Esophagus (tissue), 2 donors: ENCODE measurements at regions not wholly inside any gene's neighbourhood (a gene's known extent, or its start where the extent isn't known, plus 50 kb on each side); places are given as distances from the start of the nearest gene placed in this dataset.

ENCODE experiments used
- H3K27ac ChIP-seq, 2 donors: one replicate each; pipeline ENCODE4 v1.5.1; 2013; ENCODE audit warnings: low read depth in 2 of 2, mild to moderate bottlenecking in 2 of 2, inconsistent platforms in 1 of 2, low read length in 1 of 2, moderate library complexity in 1 of 2
- H3K27me3 ChIP-seq, 2 donors: one replicate each; pipeline ENCODE4 v1.6.1; 2013; ENCODE audit warnings: low read length in 2 of 2, control low read depth in 1 of 2, mild to moderate bottlenecking in 1 of 2; ENCODE audit not compliant: insufficient read depth in 2 of 2, control insufficient read depth in 1 of 2
- H3K36me3 ChIP-seq, 2 donors: one replicate each; pipeline ENCODE4 v1.6.1; 2013; ENCODE audit warnings: low read length in 1 of 2; ENCODE audit not compliant: control insufficient read depth in 2 of 2, insufficient read depth in 2 of 2
- H3K4me1 ChIP-seq, 2 donors: one replicate each; pipeline ENCODE4 v1.6.1; 2013; ENCODE audit warnings: low read length in 1 of 2; ENCODE audit not compliant: control insufficient read depth in 2 of 2, insufficient read depth in 2 of 2
- H3K4me3 ChIP-seq, 2 donors: one replicate each; pipeline ENCODE4 v1.5.1; 2013; ENCODE audit warnings: low read length in 2 of 2, mild to moderate bottlenecking in 2 of 2, low read depth in 1 of 2, moderate library complexity in 1 of 2
- H3K9me3 ChIP-seq, 2 donors: one replicate each; pipeline ENCODE4 v1.6.1; 2013; ENCODE audit warnings: mild to moderate bottlenecking in 2 of 2, low read depth in 1 of 2, low read length in 1 of 2, moderate library complexity in 1 of 2; ENCODE audit not compliant: control insufficient read depth in 2 of 2, insufficient read depth in 1 of 2
- WGBS, 2 donors: extraction: QIAGEN DNeasy Blood & Tissue Kit; methylation state at CpG; one replicate each; pipeline ENCODE4 v1.1.7; 2013; 5-methylcytosine and 5-hydroxymethylcytosine counted together
- donor health status: healthy with polysubstance abuse.
- donor health status: Bipolar disorder and iron deficiency.

DNA sequence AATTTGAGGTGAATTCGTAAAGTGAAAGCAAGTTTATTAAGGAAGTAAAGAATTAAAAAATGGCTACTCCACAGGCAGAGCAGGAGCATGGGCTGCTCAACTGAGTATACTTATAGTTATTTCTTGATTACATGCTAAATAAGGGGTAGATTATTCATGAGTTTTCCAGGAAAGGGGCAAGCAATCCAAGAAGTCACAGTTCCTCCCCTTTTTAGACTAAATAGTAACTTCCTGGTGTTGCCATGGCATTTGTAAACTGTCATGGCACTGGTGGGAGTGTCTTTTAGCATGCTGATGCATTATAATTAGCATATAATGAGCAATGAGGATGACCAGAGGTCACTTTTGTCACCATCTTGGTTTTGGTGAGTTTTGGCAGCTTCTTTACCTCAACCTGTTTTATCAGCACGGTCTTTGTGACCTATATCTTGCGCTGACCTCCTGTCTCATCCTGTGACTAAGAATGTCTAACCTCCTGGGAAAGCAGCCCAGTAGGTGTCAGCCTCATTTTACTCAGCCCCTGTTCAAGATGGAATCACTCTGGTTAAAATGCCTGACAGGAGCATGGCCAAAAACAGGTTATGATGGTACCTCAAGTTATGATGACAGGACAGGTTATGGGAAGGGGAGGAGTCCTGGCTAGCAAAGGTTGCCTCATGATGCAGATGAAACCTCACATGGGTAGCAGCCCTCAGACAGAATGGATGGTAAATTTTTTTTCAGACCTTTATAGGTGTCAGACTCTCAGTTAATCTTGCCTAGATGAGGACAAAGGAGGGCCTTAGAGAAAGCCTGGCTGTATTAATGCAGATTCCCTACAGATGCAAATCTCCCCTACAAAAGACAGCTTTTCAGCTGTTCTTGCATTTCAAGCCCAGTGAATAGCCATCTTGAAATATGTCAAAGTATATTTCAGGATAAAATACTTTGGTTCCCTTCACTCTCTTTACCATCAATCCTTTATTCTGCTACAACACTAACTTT, 49.7 kb downstream of the SIPA1L2 start:
- Histone ChIP-seq H3K36me3 (no peaks in the 10 kb centered on the region), H3K9me3 (no peaks in the 10 kb centered on the region), H3K27me3 (no peaks in the 10 kb centered on the region), H3K4me1 (peaks cover 0 to 2% of the 10 kb centered on the region in 2 donors), H3K27ac (no peak overlapping the region), H3K4me3 (no peak overlapping the region)
- 73 to 86% methylated on average over 3 of the region's 3 CpGs for WGBS, 2 donors

DNA sequence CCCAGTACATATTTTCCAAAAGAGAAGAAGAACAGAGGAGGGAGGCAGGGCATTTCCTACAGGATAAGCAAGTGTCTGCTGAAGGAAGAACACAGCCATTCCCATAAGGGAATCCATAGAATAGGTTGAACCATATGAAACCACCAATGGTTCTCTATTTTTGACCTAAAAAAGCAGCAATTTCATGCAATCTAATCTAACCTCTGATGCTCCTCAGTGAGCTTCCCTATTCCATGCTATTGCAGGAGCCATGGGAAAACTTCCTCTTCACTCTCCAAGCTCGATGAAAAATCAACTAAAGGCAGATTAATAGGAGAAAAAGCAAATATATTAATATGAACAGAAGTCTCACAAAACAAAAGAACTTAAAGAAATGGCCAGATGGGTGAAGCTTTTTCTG, 50.5 kb downstream of the SIPA1L2 start:
- no peaks in the 10 kb centered on the region for H3K36me3 ChIP-seq
- no peaks in the 10 kb centered on the region for H3K27me3 ChIP-seq
- H3K4me1 ChIP-seq = peaks cover 0 to 2% of the 10 kb centered on the region in 2 donors
- no peak overlapping the region for H3K27ac ChIP-seq
- 51 to 62% methylated on average over 1 of the region's 1 CpG for WGBS, 2 donors
- H3K4me3 ChIP-seq = no peak overlapping the region
- no peaks in the 10 kb centered on the region for H3K9me3 ChIP-seq

DNA sequence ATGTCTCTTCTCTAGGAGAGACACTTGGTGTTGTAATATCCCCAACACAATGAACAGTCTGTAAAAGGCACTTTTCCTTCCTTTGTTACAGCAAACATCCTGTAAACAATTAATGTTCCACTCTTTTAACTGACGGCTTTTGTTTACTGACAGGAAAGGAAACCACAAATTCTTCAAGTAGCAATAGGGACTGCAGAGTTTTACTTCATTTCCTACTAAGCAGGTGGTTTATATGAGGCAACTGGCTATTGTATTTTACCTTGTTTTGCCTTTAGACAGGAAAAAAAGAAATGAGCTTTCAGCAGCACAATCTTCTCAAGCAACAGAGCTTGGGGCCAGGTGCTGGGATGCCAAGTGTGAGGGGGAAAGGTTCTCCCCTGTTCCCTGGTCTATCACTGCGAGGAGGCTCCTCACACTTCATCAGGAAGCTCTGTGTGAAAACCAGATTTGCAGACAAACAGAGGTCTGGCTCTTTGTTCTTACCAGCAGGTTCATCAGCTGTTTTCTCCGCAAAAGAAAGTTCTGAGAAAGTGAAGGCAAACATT, 51.2 kb downstream of the SIPA1L2 start:
- Histone ChIP-seq H3K4me1 (peaks cover 0 to 2% of the 10 kb centered on the region in 2 donors), H3K27ac (peak overlapping the region in 1 of 2 donors; percentile 55), H3K9me3 (no peaks in the 10 kb centered on the region), H3K36me3 (no peaks in the 10 kb centered on the region), H3K4me3 (no peak overlapping the region), H3K27me3 (no peaks in the 10 kb centered on the region)
- WGBS, 2 donors = 63 to 68% methylated on average over 3 of the region's 3 CpGs

- H3K27me3 ChIP-seq = no peaks in the 10 kb centered on the region
- 69 to 75% methylated on average over 2 of the region's 2 CpGs for WGBS, 2 donors
- H3K9me3 ChIP-seq = no peaks in the 10 kb centered on the region
- H3K36me3 ChIP-seq = no peaks in the 10 kb centered on the region
- H3K4me1 ChIP-seq = peaks cover 0 to 4% of the 10 kb centered on the region in 2 donors
- no peak overlapping the region for H3K27ac ChIP-seq
- H3K4me3 ChIP-seq = no peak overlapping the region
Observed at GRCh38 chr1:232577772-232578171, 52.2 kb downstream of the SIPA1L2 start.

GRCh38 chr1:232576537-232576936, 53.4 kb downstream of the SIPA1L2 start:
- H3K27me3 ChIP-seq = no peaks in the 10 kb centered on the region
- H3K36me3 ChIP-seq = no peaks in the 10 kb centered on the region
- H3K27ac ChIP-seq = no peak overlapping the region
- peaks cover 0 to 4% of the 10 kb centered on the region in 2 donors for H3K4me1 ChIP-seq
- H3K9me3 ChIP-seq = no peaks in the 10 kb centered on the region
- WGBS, 2 donors = 81 to 93% methylated on average over 8 of the region's 8 CpGs
- no peak overlapping the region for H3K4me3 ChIP-seq

- Histone ChIP-seq H3K36me3 (no peaks in the 10 kb centered on the region), H3K4me1 (peaks cover 0 to 2% of the 10 kb centered on the region in 2 donors), H3K9me3 (no peaks in the 10 kb centered on the region), H3K27ac (no peak overlapping the region), H3K4me3 (no peak overlapping the region), H3K27me3 (no peaks in the 10 kb centered on the region)
- WGBS, 2 donors = 71 to 82% methylated on average over 5 of the region's 5 CpGs
Observed at GRCh38 chr1:232575763-232576040, 54.2 kb downstream of the SIPA1L2 start.

GRCh38 chr1:232574889-232575762, 54.8 kb downstream of the SIPA1L2 start:
- peaks cover 0 to 2% of the 10 kb centered on the region in 2 donors for H3K4me1 ChIP-seq
- H3K27ac ChIP-seq = peak overlapping the region in 1 of 2 donors; percentile 15
- 43 to 50% methylated on average over 12 of the region's 12 CpGs for WGBS, 2 donors

GRCh38 chr1:232574077-232574476, 55.9 kb downstream of the SIPA1L2 start:
- no peak overlapping the region for H3K27ac ChIP-seq

More at GRCh38 chr1:232574889-232575762, 54.8 kb downstream of the SIPA1L2 start:
- Histone ChIP-seq H3K4me3 (no peak overlapping the region), H3K9me3 (no peaks in the 10 kb centered on the region), H3K27me3 (no peaks in the 10 kb centered on the region), H3K36me3 (no peaks in the 10 kb centered on the region)

GRCh38 chr1:232571523-232571922, 58.4 kb downstream of the SIPA1L2 start:
- 78 to 87% methylated on average over 5 of the region's 5 CpGs for WGBS, 2 donors
- H3K4me3 ChIP-seq = no peak overlapping the region
- H3K27me3 ChIP-seq = no peaks in the 10 kb centered on the region
- no peak overlapping the region for H3K27ac ChIP-seq
- H3K4me1 ChIP-seq = peaks cover 0 to 2% of the 10 kb centered on the region in 2 donors
- no peaks in the 10 kb centered on the region for H3K9me3 ChIP-seq
- no peaks in the 10 kb centered on the region for H3K36me3 ChIP-seq

More at GRCh38 chr1:232574077-232574476, 55.9 kb downstream of the SIPA1L2 start:
- Histone ChIP-seq H3K27me3 (no peaks in the 10 kb centered on the region), H3K36me3 (no peaks in the 10 kb centered on the region), H3K9me3 (no peaks in the 10 kb centered on the region), H3K4me1 (peaks cover 0 to 2% of the 10 kb centered on the region in 2 donors), H3K4me3 (no peak overlapping the region)
- WGBS, 2 donors = 88 to 91% methylated on average over 3 of the region's 3 CpGs
